GM19035 (cell line): ENCODE measurements at regions not wholly inside any gene's neighbourhood (a gene's known extent, or its start where the extent isn't known, plus 50 kb on each side); places are given as distances from the start of the nearest gene placed in this dataset.
"Not testable (repeated sequence)": the region's sequence is repeated elsewhere in the genome, so short reads cannot be mapped to it uniquely, and the experiment has no call there.

Experiments used
- ATAC-seq: cut with Tn5 transposase; IDR thresholded peaks from one replicate; pipeline ENCODE4 v1.9.1; 2021; ENCODE audit not compliant: unreplicated experiment

GRCh38 chr21:17050646-17051045, 462.2 kb upstream of the CXADR start:
- ATAC-seq, result no peak

- no peak for ATAC-seq
Measured at GRCh38 chr21:17051054-17051453, 461.8 kb upstream of the CXADR start.

GRCh38 chr21:17053321-17053720, 459.5 kb upstream of the CXADR start:
- no peak for ATAC-seq

GRCh38 chr21:17059936-17060335, 452.9 kb upstream of the CXADR start:
- ATAC-seq, result no peak

- no peak for ATAC-seq
Measured at GRCh38 chr21:17066006-17066405, 446.8 kb upstream of the CXADR start.

GRCh38 chr21:17071093-17071492, 441.8 kb upstream of the CXADR start:
- ATAC-seq, result no peak

GRCh38 chr21:17081193-17081592, 431.6 kb upstream of the CXADR start:
- no peak for ATAC-seq

GRCh38 chr21:17082843-17083483, 429.9 kb upstream of the CXADR start:
- no peak for ATAC-seq

GRCh38 chr21:17085707-17086106, 427.1 kb upstream of the CXADR start:
- no peak for ATAC-seq

GRCh38 chr21:17088500-17088899, 424.3 kb upstream of the CXADR start:
- no peak for ATAC-seq

GRCh38 chr21:17089091-17089491, 423.8 kb upstream of the CXADR start:
- no peak for ATAC-seq

GRCh38 chr21:17101696-17102095, 411.1 kb upstream of the CXADR start:
- no peak for ATAC-seq

GRCh38 chr21:17105932-17106331, 406.9 kb upstream of the CXADR start:
- no peak for ATAC-seq

GRCh38 chr21:17114045-17114444, 398.8 kb upstream of the CXADR start:
- ATAC-seq, result no peak

- no peak for ATAC-seq
Measured at GRCh38 chr21:17118638-17119384, 394.0 kb upstream of the CXADR start.

GRCh38 chr21:17119466-17120297, 393.2 kb upstream of the CXADR start:
- no peak for ATAC-seq

GRCh38 chr21:17127395-17127794, 385.4 kb upstream of the CXADR start:
- ATAC-seq, result not testable (repeated sequence)

GRCh38 chr21:17128132-17128531, 384.7 kb upstream of the CXADR start:
- ATAC-seq, result no peak

- ATAC-seq, result not testable (repeated sequence)
Measured at GRCh38 chr21:17139159-17139558, 373.7 kb upstream of the CXADR start.

GRCh38 chr21:17139696-17140095, 373.1 kb upstream of the CXADR start:
- ATAC-seq, result no peak

- no peak for ATAC-seq
Measured at GRCh38 chr21:17146426-17146825, 366.4 kb upstream of the CXADR start.

- ATAC-seq, result no peak
Measured at GRCh38 chr21:17159697-17160096, 353.1 kb upstream of the CXADR start.
